ENCODE measurements at regions not wholly inside any gene's neighbourhood (a gene's known extent, or its start where the extent isn't known, plus 50 kb on each side); places are given as distances from the start of the nearest gene placed in this dataset.
A peak's percentile ranks its signal among the peaks of the same experiment; 100 is the strongest.
"Not testable (repeated sequence)": the region's sequence is repeated elsewhere in the genome, so short reads cannot be mapped to it uniquely, and the experiment has no call there.

DNA sequence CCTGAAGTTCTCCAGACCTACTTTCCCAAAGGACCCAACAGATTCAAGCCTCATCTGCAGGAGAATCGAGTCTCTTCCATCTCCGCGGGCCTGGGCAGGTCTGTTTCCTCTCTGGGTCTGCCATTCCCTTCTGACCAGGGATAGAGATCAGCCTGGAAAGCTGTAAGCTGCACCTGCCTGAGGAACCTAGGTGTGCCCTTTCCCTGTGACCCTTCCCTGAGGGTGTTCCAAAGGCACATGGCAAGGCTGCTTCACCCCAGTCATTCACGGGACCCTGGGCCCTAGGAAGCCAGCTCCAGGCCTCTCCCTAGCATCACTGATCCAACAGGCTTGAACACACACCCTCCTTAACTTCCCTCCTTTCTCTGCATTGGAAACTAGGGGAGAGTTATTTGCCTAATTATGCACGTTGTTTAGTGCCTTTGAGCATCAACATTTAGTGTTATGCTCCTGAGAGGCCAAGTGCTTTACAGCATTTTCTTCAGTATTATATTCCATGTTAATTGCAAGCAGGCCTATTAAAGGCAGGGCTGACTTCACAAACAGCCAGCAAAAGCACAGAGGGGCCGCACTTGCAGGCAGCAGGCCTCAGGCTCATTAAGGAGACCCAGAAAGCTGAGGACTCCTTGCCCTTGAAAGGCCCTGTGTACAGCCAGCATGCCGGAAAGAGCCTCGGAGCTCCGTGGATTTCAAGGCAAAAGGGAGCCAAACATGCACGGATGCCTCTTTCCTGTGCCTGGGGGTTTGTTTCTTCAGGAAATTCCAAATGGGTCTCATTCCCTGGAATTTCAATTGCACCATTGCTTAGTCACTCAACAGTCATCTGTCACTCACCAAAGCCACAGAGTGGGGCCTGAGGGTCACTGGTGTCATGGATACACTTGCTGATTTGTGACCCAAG is 91.0 kb upstream of the FAM20C start:
- DNase-seq = no peak

DNA sequence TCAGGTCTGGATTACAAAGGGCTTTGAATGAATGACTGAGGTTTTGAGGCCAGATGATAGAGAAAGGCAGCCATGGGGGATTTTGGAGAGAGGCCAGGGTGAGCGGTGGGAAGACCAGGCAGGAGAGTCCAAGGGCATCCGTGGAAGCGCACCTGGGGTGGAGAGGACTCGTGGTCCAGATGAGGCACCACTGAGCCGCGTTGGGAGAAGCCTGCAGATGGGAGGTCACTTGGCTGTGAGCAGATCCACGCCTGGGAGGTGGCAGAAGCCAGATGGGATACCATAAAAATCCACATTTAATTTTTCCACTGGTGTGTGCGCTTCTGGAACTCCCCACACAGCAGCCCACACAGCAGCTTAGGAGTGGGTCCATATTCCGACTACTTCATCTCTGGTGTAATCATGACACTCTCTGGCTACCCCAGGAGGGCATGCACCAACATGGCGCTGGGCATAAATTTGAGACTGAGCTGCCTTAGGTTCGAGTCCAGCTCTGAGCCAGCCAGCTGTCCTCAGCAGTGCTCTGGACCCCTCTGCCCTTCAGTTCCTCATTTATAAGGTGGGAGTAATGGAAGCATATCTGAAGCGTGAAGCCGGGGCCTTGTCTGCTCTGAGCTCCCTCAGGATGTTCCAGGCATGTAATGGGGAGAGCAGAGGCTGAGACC is 90.2 kb upstream of the FAM20C start:
- no peak for DNase-seq

DNA sequence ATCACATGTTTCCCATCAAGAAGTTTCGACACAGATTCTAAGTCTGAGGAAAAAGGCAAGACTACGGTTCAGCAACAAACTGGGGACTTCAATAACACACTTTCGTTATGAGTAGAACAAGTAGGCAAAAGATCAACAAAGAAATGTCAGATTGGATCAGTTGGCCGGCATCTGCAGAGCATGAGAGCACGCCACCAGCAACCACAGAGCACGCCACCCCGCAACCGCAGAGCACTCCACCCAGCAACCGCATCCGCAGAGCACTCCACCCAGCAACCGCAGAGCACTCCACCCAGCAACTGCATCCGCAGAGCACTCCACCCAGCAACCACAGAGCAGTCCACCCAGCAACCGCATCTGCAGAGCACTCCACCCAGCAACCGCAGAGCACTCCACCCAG is 89.7 kb upstream of the FAM20C start:
- no peak for DNase-seq

DNA sequence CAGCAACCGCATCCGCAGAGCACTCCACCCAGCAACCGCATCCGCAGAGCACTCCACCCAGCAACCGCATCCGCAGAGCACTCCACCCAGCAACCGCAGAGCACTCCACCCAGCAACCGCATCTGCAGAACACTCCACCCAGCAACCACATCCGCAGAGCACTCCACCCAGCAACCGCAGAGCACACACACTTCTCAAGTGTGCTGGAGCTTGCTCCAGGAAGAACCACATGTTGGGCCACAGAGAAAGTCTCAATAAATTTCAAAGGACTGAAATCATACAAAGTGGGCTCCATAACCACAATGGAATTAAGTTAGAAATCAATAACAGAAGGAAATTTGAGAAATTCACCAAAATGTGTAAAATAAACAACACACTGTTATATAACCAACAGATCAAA is 88.4 kb upstream of the FAM20C start:
- DNase-seq = not testable (repeated sequence)

DNA sequence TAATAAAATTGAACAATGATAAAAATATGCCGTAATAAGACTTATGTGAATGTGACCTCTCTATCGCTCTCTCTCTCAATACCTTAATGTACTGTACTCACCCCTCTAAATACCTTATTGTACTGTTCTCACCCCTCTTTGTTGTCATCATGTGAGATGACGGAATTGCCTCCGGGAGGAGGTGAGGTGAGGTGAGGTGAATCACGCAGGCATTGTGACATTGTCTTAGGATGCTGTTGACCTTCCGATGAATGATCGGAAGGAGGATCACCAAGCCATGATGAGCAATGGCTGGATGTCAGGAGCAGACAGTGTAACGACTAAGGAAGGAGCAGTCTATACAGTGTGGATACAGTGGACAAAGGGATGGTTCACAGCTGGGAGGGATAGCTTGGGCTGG is 87.4 kb upstream of the FAM20C start:
- no peak for DNase-seq

DNA sequence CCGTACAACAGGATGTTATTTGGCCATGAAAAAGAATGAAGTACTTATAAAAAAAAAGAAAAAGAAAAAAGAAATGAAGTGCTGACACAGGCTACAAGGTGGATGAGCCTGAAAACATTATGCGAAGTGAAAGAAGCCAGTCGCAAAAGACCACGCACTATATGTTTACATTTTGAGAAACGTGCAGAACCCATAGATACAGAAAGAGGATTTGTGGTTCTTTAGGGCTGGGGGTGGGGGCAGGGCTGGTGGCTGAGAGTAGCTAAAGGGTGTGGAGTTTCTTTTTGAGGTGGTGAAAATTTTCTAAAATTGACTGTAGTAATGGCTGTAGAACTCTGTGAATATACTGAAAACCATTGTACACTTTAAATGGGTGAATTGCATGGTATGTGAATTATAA is 86.0 kb upstream of the FAM20C start:
- no peak for DNase-seq

DNA sequence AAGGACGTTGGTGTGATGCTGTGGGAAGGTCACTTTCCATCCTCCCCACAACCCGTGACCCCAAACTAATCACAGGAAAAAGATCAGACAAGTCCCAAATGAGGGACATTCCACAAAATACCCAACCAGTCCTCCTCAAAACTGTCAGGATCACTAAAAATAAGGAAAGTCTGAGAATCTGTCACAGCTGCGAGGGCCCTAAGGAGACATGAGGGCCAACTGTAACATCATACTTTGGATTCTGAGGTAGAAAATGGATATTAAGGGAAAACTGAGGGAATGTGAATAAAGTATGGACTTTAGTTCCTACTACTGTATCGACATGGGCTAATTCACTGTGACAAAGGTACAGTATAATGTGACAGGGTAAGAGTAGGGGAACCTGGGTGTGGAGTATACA is 85.1 kb upstream of the FAM20C start:
- no peak for DNase-seq

DNA sequence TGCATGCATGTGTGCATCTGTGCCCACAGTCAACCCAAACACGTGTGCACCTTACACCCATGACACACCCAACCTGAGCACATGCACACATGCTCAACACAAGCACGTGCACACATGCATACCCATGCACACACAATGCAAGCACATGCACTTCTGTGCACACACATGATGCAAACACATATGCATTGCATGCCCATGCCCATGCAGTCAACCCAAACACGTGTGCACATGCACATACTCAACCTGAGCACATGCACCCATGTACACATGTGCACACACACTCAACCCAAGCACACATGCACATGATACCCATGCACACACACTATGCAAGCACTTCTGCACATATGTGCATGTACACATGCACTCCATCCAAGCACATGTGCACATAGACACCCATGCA is 84.5 kb upstream of the FAM20C start:
- no peak for DNase-seq

DNA sequence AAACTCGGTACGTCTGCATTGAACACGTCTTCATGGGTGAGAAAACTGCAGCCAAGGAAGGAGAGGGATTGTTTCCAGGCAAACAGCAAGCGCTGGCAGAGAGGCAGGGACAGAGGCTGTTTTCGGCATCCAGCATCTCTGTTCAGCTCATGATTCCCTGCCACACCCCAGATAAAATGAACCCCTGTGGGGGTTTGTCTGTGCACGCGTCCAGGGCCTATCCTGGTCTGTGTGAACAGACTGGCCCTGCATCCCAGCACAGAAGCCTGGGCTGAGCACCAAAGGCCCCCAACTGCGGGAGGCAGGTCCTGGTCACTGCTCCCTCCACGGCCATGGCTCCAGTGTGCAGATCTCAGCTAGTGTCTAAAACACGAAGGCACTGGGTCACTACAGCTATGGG is 83.3 kb upstream of the FAM20C start:
- no peak for DNase-seq

DNA sequence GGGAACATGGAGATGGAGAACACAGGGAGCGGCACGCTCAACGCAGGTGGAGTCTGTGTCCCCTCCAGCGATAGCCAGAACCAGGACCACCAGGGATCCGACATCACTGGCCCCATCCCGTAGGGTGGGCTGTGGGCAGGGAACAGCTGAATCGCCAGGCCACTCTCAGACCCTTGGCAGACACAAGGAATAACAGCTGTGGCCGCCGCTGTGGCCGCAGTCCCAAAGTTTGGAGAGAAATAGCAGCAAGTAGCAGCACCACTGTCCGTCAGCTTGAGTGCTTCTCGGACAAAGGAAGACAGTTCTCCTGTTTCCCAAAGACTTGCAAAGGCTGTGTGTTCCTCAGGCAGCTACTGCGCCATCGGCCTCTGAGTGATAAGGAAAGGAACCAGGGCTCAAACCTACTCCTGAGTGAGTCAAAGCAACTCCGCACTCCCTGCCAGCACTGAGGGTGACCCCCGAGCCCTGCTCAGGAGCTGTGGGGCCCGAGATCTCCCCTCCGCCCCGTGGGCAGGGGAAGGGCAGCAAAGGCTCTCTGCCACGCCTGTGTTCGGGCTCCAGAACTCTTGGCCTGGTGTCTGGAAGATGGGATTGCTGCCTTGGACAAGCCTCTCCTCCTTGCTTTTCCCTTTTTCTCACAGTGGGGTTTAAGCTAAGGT is 82.3 kb upstream of the FAM20C start:
- no peak for DNase-seq

DNA sequence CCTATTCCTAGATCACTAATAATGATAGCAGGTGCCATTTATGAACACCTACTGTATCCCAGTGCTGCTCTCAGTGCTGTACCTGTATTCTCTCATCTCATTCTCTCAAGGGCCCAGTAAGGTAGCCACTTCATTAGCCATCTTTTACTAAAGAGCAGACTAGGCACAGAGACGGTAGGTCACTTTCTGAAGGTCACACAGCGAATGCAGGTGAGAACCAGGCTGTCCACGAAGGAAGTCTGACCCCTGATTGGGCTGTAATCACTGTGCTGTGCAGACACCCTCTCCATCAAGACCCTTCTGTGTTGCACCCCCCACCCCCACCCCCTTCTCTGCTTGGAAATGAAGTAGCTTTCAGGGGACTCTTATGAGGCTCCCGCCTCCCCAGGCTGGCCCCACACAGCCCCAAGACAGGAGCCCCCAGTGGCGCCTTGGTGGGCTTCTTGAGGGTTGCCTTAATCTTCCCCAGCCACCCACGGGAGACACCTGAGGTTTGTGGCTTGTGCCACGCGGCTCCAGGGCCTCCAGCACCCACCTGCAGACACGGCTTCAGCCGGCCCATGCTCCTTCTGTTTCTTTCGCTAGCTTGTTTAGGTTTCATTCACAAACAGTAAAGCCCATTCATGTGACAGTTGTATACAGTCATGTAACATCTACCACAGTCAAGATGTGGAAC is 81.7 kb upstream of the FAM20C start:
- DNase-seq = no peak

DNA sequence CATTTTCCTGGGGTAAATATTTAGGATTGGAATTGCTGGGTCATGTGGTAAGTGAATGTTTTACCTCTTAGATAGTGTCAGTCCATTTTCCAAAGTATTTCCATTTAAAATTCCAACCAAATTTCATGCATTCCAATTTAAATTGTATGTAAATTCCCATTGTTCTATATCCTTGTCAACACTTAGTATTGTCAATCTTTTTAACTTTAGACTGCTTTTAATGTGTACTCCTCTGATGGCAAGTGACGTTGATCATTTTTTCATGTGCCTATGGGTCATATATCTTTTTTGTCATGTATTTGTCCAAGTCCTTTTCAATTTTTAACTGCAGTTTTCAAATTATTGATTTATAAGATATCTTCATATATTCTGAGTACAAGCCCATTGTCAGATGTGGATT is 80.8 kb upstream of the FAM20C start:
- DNase-seq = no peak

DNA sequence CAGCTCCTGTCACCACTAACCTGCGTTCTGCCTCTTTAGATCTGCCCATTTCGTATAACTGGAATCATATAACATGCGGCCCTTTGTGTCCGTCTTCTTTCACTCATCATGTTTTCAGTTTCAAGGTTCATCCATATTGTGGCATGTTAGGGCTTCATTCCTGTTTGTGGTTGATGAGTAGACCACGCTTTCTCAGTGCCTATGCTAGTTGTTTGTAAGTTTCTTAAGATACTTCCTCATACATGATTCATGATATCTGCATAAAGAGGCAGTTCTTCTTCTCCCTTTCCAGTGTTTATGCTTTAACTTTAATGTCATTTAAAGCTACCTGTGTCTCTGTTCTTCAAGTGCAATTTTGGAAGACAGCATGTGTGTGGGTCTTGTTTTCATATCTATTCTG is 79.5 kb upstream of the FAM20C start:
- no peak for DNase-seq

DNA sequence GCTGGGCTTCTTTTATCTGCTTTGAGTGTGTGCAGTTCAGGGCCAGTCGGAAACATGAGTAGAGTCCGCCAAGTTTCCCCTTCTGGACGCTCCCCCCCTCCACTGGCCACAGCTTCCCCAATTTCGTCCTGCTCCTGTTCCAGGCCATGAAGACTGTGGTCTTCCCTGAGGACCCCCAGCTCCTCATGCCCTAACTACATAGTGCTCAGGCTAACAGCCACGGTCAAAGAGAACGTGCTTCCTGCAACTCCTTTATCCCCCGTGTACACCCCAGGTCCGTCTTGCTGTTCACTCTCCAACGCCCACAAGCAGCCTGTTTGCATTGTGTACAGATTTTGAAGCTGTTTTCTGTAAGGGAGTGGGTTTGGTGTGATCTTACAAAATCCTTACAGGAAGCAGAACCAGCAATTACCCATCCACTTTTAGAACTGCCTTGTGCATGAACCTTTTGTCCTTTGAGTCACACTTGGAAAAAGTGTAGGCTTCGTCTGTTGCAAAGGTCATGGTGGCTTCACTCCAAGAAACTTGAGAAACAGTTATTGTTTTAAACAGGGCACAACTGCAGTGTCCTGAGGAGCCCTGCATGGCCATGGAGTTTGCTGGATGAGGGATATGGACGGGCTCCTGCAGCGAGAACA is 77.0 kb upstream of the FAM20C start:
- peak; percentile 24 for DNase-seq

DNA sequence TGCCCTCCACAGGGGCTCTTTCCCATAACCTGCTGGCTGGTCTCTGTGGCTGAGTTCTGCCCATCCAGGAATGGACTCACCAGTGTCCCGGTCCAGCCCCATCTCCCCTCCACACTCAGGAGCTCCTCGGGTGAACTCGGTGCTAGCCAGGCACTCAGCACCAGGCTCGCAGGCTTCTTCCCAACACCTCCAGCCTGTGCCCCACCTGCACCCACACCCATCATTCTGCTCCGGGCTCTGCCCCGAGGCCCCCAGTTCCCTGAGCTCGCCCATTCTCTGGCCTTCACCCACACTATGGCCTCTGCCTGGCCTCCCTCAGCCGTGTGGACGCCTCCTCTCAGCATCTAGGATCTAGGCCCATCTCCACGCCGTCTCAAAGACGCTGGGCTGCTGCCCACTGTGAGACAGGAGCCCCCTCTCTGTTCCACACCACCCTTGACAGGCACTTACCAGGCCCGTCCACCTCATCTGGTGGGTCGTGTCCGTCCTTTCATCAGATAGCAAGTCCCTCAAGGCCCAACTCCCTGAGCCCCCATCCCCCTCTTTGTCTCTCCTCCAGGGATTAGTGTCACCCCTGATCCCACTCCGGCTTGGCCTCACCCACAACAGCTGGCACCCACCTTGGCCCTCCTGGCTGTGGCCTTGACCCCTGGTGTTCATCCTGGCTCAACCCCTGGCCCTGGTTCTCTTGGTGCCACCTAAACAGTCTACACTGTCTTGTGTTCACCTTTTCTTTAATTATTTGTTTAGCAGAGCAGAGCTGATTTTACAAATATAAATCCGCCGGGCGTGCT is 76.0 kb upstream of the FAM20C start:
- no peak for DNase-seq

DNA sequence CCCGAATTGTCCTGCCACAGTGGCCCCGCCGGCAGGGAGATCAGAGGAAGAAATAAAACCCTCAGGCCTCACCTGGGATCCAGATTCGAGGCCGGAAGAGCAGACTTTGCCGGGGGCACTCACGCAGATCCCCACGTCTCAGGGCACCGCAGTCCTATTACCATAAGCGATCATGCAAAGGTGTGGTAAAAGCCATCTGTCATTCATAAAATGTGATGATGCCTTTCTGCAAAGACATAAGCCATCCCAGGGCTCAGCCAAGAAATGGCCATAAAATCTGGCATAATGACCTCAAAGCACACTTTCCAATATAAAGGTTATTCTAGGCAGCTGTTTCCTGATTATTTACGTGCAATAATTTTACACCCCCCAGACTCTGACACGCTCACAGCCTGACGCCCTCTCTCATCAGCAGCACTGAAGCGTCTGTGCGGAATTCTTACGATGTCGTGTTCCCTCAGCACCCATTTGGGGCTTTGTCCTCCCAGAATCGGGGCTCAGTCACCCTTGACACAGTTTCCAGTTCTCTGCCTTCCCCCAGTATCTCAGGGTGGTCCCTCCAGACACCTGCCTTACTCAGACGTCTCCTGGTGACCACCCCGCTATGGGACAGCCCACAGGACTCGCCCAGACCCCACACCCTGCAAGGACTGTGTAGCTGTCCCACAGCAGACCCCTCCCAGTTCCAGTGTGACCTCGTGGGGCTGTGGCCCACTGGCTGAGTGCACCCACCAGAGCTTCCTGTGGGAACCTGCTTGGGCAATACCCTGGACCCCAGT is 74.3 kb upstream of the FAM20C start:
- no peak for DNase-seq

DNA sequence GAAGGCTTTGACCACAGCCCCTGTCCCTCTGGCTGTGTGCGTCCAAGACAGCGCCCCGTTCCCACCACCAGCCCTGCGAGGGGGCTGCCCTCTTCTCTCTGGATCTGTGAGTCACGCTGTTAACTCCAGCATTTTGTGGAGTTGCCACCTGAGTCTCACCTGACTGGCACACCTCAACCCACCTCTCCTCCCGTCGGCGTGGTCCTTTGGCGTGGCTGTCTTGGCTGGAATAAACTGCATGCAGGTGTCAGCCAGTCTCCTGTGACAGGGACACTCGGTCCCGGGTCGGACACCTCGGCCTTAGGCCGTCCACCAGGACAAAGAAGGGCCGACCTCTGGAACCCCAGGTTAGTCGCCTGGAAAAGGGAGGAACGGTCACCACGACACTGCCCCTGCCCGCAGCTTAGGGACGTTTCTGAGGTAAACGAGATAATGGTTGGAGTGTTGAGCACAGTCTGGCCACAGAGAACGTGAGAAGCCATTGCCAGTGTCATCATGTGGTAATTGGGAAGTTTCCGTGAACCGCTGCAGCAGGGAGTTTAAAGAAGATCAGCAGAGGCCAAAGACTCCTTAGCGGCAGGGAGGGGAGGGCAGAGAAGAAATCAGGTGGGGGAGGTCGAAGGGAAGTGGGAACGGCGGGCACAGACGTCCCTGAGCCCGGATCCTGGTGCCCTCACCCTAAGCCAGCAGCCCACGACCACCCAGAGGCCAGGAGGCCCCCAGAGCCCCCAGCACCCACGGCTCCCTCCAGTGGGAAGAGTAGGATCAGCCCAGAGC is 73.6 kb upstream of the FAM20C start:
- no peak for DNase-seq

DNA sequence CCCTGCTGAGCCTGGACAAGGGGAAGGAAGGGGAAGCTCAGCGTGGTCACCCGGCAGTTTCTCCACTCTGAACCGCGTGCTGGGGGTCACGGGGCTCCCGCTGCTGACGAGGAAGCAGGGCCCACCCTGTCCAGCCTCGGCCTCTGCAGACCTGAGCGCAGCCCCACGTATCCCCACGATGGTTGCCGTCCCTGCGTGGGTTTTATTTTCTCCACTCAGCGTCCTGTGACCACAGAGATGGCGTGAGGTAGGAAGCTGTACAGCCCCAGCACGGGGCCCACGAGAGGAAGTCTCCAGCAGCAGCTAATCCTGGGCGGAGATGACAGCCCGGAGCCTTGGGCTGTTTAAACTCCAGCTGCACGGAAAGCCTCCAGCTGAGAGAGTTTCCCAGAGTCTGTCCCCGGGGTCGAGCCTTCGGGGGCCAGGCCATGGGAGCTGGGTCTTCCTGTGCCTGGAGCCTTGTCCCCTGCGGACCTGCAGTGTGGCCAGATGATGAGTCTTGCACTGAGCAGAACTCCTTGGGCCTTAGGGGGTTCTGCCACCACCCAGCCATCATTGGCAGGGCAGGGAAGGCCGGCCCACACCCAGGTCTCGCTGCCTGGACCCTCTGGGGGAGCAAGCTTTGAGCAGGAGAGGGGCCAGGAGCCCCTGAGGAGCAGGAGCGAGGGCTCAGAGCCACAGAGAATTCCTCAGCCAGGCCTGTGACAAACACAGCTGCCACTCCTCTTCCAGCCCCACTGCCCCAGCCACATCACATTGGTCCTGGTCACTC is 72.8 kb upstream of the FAM20C start:
- DNase-seq = peak; percentile 84

All from tongue (tissue), 1 donor.